ENCODE measurements at regions not wholly inside any gene's neighbourhood (a gene's known extent, or its start where the extent isn't known, plus 50 kb on each side); places are given as distances from the start of the nearest gene placed in this dataset.

- Histone ChIP-seq H3K36me3 (ENCODE audit: control insufficient read depth, insufficient read depth, low read length) (no peaks in the 10 kb centered on the region), H3K27me3 (replicated peaks; ENCODE audit: control insufficient read depth, insufficient read depth, low read length) (no peaks in the 10 kb centered on the region), H3K9me3 (peaks cover 11% of the 10 kb centered on the region; the same call in 1 of the 2 replicates), H3K4me1 (no peaks in the 10 kb centered on the region), H3K4me3 (ENCODE audit: low read depth, low read length) (no peak overlapping the region)
- Mint-ChIP-seq H3K27me3 (ENCODE audit: insufficient read depth, unreplicated experiment) (peaks cover 20% of the 10 kb centered on the region), H3K4me3 (ENCODE audit: unreplicated experiment) (no peak overlapping the region), H3K27ac (ENCODE audit: unreplicated experiment) (no peak overlapping the region), H3K9me3 (ENCODE audit: unreplicated experiment) (peaks cover 16% of the 10 kb centered on the region), H3K4me1 (ENCODE audit: low read depth, unreplicated experiment) (no peaks in the 10 kb centered on the region), H3K36me3 (ENCODE audit: insufficient read depth, unreplicated experiment) (no peaks in the 10 kb centered on the region)
- DNase-seq = no peak
- TF ChIP-seq CTCF (IDR thresholded peaks at IDR 0.05; ENCODE audit: insufficient read depth in 1 of 2, low read depth in 1 of 2, low read length in 1 of 2, severe bottlenecking in 1 of 2, unreplicated experiment in 1 of 2) = no peak
- ChIA-PET CTCF (no interaction called here), POLR2A (no interaction called here)
- BruUV-seq (replicated peaks) = no TSS peak
- intact Hi-C loops (cut with micrococcal nuclease; ENCODE audit: unreplicated experiment) = no loop called here
These were observed 88.4 kb upstream of the NPAS2 start for GRCh38 chr2:100731535-100731981.

GRCh38 chr2:100733391-100734187 is 86.3 kb upstream of the NPAS2 start:
- Histone ChIP-seq H3K27me3 (replicated peaks; ENCODE audit: control insufficient read depth, insufficient read depth, low read length) (no peaks in the 10 kb centered on the region), H3K9me3 (peaks cover 11% of the 10 kb centered on the region; the same call in 1 of the 2 replicates), H3K4me1 (no peaks in the 10 kb centered on the region), H3K4me3 (ENCODE audit: low read depth, low read length) (no peak overlapping the region), H3K36me3 (ENCODE audit: control insufficient read depth, insufficient read depth, low read length) (no peaks in the 10 kb centered on the region)
- no TSS peak for BruUV-seq (replicated peaks)
- no peak overlapping the region for H3K27ac Mint-ChIP-seq (ENCODE audit: unreplicated experiment)
- no peaks in the 10 kb centered on the region for H3K36me3 Mint-ChIP-seq (ENCODE audit: insufficient read depth, unreplicated experiment)
- no peak overlapping the region for H3K4me3 Mint-ChIP-seq (ENCODE audit: unreplicated experiment)
- intact Hi-C loops (cut with micrococcal nuclease; ENCODE audit: unreplicated experiment) = no loop called here
- DNase-seq = no peak
- no peak for TF ChIP-seq CTCF (IDR thresholded peaks at IDR 0.05; ENCODE audit: insufficient read depth in 1 of 2, low read depth in 1 of 2, low read length in 1 of 2, severe bottlenecking in 1 of 2, unreplicated experiment in 1 of 2)
- H3K4me1 Mint-ChIP-seq (ENCODE audit: low read depth, unreplicated experiment) = no peaks in the 10 kb centered on the region
- peaks cover 16% of the 10 kb centered on the region for H3K9me3 Mint-ChIP-seq (ENCODE audit: unreplicated experiment)
- POLR2A ChIA-PET = no interaction called here
- CTCF ChIA-PET = interaction anchor here (0.5 kb wide), 1 partner anchor 130 kb away, joined by 12 read pairs; no protein-coding TSS in a partner anchor
- peaks cover 20% of the 10 kb centered on the region for H3K27me3 Mint-ChIP-seq (ENCODE audit: insufficient read depth, unreplicated experiment)

- no peak overlapping the region for H3K4me3 Mint-ChIP-seq (ENCODE audit: unreplicated experiment)
- intact Hi-C loops (cut with micrococcal nuclease; ENCODE audit: unreplicated experiment) = no loop called here
- no peaks in the 10 kb centered on the region for H3K9me3 ChIP-seq
- H3K36me3 ChIP-seq (ENCODE audit: control insufficient read depth, insufficient read depth, low read length) = no peaks in the 10 kb centered on the region
- ChIA-PET CTCF (interaction anchor here (0.6 kb wide), 1 partner anchor 110 kb away, joined by 3 read pairs; no protein-coding TSS in a partner anchor), POLR2A (no interaction called here)
- no peak for TF ChIP-seq CTCF (IDR thresholded peaks at IDR 0.05; ENCODE audit: insufficient read depth in 1 of 2, low read depth in 1 of 2, low read length in 1 of 2, severe bottlenecking in 1 of 2, unreplicated experiment in 1 of 2)
- H3K27ac Mint-ChIP-seq (ENCODE audit: unreplicated experiment) = no peak overlapping the region
- peaks cover 20% of the 10 kb centered on the region for H3K27me3 Mint-ChIP-seq (ENCODE audit: insufficient read depth, unreplicated experiment)
- H3K4me1 Mint-ChIP-seq (ENCODE audit: low read depth, unreplicated experiment) = no peaks in the 10 kb centered on the region
- no peaks in the 10 kb centered on the region for H3K9me3 Mint-ChIP-seq (ENCODE audit: unreplicated experiment)
- DNase-seq = no peak
- no TSS peak for BruUV-seq (replicated peaks)
- no peaks in the 10 kb centered on the region for H3K36me3 Mint-ChIP-seq (ENCODE audit: insufficient read depth, unreplicated experiment)
- H3K4me1 ChIP-seq = no peaks in the 10 kb centered on the region
- no peaks in the 10 kb centered on the region for H3K27me3 ChIP-seq (replicated peaks; ENCODE audit: control insufficient read depth, insufficient read depth, low read length)
- H3K4me3 ChIP-seq (ENCODE audit: low read depth, low read length) = no peak overlapping the region
These were observed 83.6 kb upstream of the NPAS2 start for GRCh38 chr2:100736121-100736915.
